ENCODE measurements at regions not wholly inside any gene's neighbourhood (a gene's known extent, or its start where the extent isn't known, plus 50 kb on each side); places are given as distances from the start of the nearest gene placed in this dataset.
A peak's percentile ranks its signal among the peaks of the same experiment; 100 is the strongest.

GRCh38 chr14:87282266-87282665, 710.7 kb downstream of the GALC start:
- WGBS, 2 donors: 94 to 96% methylated on average over 5 of the region's 5 CpGs
- FAIRE-seq: no peak
- no peak overlapping the region for H3K27ac ChIP-seq
- no peak for TF ChIP-seq CTCF (IDR thresholded peaks at IDR 0.05)
- H3K36me3 ChIP-seq: no peaks in the 10 kb centered on the region
- no peaks in the 10 kb centered on the region for H3K9me3 ChIP-seq
- peaks cover 0 to 5% (median 2%) of the 10 kb centered on the region in 3 donors for H3K4me1 ChIP-seq
- H3K27me3 ChIP-seq: no peaks in the 10 kb centered on the region
- ATAC-seq: no peak
- DNase-seq: no peak
- intact Hi-C loops (cut with DNase I): no loop called here
- no peak overlapping the region for H3K4me3 ChIP-seq

- intact Hi-C loops (cut with DNase I): no loop called here
- DNase-seq (no peak), ATAC-seq (no peak), FAIRE-seq (no peak)
- H3K4me1 ChIP-seq: no peaks in the 10 kb centered on the region
- H3K36me3 ChIP-seq: no peaks in the 10 kb centered on the region
- no peaks in the 10 kb centered on the region for H3K9me3 ChIP-seq
- H3K4me3 ChIP-seq: no peak overlapping the region
- no peak for TF ChIP-seq CTCF (IDR thresholded peaks at IDR 0.05)
- no peak overlapping the region for H3K27ac ChIP-seq
- 82 to 88% methylated on average over 2 of the region's 2 CpGs for WGBS, 2 donors
- H3K27me3 ChIP-seq: no peaks in the 10 kb centered on the region
These were observed 714.6 kb downstream of the GALC start for GRCh38 chr14:87278415-87278814.

GRCh38 chr14:87271331-87271730, 721.7 kb downstream of the GALC start:
- FAIRE-seq (no peak), DNase-seq (no peak), ATAC-seq (no peak)
- H3K4me1 ChIP-seq: no peaks in the 10 kb centered on the region
- no peaks in the 10 kb centered on the region for H3K9me3 ChIP-seq
- no peak overlapping the region for H3K27ac ChIP-seq
- TF ChIP-seq CTCF (IDR thresholded peaks at IDR 0.05): no peak
- no peaks in the 10 kb centered on the region for H3K36me3 ChIP-seq
- no peaks in the 10 kb centered on the region for H3K27me3 ChIP-seq
- 0 to 57% methylated on average over 2 of the region's 2 CpGs for WGBS, 2 donors
- no peak overlapping the region for H3K4me3 ChIP-seq
- intact Hi-C loops (cut with DNase I): no loop called here

- Histone ChIP-seq H3K27me3 (no peaks in the 10 kb centered on the region), H3K4me1 (no peaks in the 10 kb centered on the region), H3K9me3 (no peaks in the 10 kb centered on the region), H3K27ac (peak overlapping the region in 1 of 4 donors; percentile 24), H3K36me3 (no peaks in the 10 kb centered on the region), H3K4me3 (no peak overlapping the region)
- WGBS, 2 donors: 29 to 40% methylated on average over 2 of the region's 2 CpGs
- TF ChIP-seq CTCF (IDR thresholded peaks at IDR 0.05): no peak
- intact Hi-C loops (cut with DNase I): no loop called here
- FAIRE-seq (no peak), DNase-seq (no peak), ATAC-seq (peak in 3 of 4 donors; percentile 66 to 89 (median 69))
These were observed 724.0 kb downstream of the GALC start for GRCh38 chr14:87268997-87269396.

- H3K9me3 ChIP-seq: no peaks in the 10 kb centered on the region
- intact Hi-C loops (cut with DNase I): no loop called here
- no peaks in the 10 kb centered on the region for H3K36me3 ChIP-seq
- H3K4me3 ChIP-seq: no peak overlapping the region
- no peak for DNase-seq
- no peaks in the 10 kb centered on the region for H3K27me3 ChIP-seq
- no peak for FAIRE-seq
- no peak overlapping the region for H3K27ac ChIP-seq
- 74 to 78% methylated on average over 3 of the region's 3 CpGs for WGBS, 2 donors
- H3K4me1 ChIP-seq: no peaks in the 10 kb centered on the region
- no peak for TF ChIP-seq CTCF (IDR thresholded peaks at IDR 0.05)
- ATAC-seq: no peak
These were observed 728.2 kb downstream of the GALC start for GRCh38 chr14:87264796-87265195.
